Erythroblast (primary cell): ENCODE measurements at regions not wholly inside any gene's neighbourhood (a gene's known extent, or its start where the extent isn't known, plus 50 kb on each side); places are given as distances from the start of the nearest gene placed in this dataset.

Source experiments
- DNase-seq, 2 experiments: peaks; one replicate each; lab custom pipeline; 2025; lab: John Stamatoyannopoulos, UW
- GATA1 ChIP-seq: IDR thresholded peaks from 2 replicates; pipeline ENCODE4 v1.6.1; 2011; ENCODE audit warnings: low read depth, mild to moderate bottlenecking, control low read depth, low read length, moderate library complexity
- POLR2A ChIP-seq: IDR thresholded peaks from 2 replicates; pipeline ENCODE4 v1.6.1; 2011; ENCODE audit warnings: mild to moderate bottlenecking, low read length

- DNase-seq: no peak
- no peak for TF ChIP-seq POLR2A
- TF ChIP-seq GATA1: no peak
These were observed 217.6 kb downstream of the TMEM167A start for GRCh38 chr5:82859451-82860140.

- TF ChIP-seq GATA1 (no peak), POLR2A (no peak)
- no peak for DNase-seq
These were observed 218.8 kb downstream of the TMEM167A start for GRCh38 chr5:82858151-82859025.

GRCh38 chr5:82855893-82856550 lies 221.2 kb downstream of the TMEM167A start:
- DNase-seq: no peak
- TF ChIP-seq GATA1 (no peak), POLR2A (no peak)

- peak; percentile 79 to 94 for DNase-seq
- TF ChIP-seq GATA1: no peak
- no peak for TF ChIP-seq POLR2A
These were observed 222.2 kb downstream of the TMEM167A start for GRCh38 chr5:82854956-82855355.

GRCh38 chr5:82851471-82851870 lies 225.7 kb downstream of the TMEM167A start:
- no peak for DNase-seq
- TF ChIP-seq POLR2A (no peak), GATA1 (no peak)

- TF ChIP-seq POLR2A: no peak
- DNase-seq: no peak
These were observed 226.8 kb downstream of the TMEM167A start for GRCh38 chr5:82850393-82850792.

- no peak for TF ChIP-seq GATA1
- no peak for TF ChIP-seq POLR2A
- DNase-seq: no peak
These were observed 227.3 kb downstream of the TMEM167A start for GRCh38 chr5:82849885-82850284.

GRCh38 chr5:82847562-82847961 lies 229.6 kb downstream of the TMEM167A start:
- TF ChIP-seq POLR2A (no peak), GATA1 (no peak)

GRCh38 chr5:82839881-82840280 lies 237.3 kb downstream of the TMEM167A start:
- TF ChIP-seq GATA1 (no peak), POLR2A (no peak)
- DNase-seq: no peak

More at GRCh38 chr5:82847562-82847961, 229.6 kb downstream of the TMEM167A start:
- peak; percentile 45 to 48 for DNase-seq

- no peak for TF ChIP-seq POLR2A
- TF ChIP-seq GATA1: no peak
- DNase-seq: no peak
These were observed 241.7 kb downstream of the TMEM167A start for GRCh38 chr5:82835488-82835887.

GRCh38 chr5:82834151-82834550 lies 243.0 kb downstream of the TMEM167A start:
- DNase-seq: no peak
- TF ChIP-seq GATA1: no peak

- no peak for DNase-seq
- TF ChIP-seq GATA1: no peak
- no peak for TF ChIP-seq POLR2A
These were observed 243.9 kb downstream of the TMEM167A start for GRCh38 chr5:82833277-82833676.

- no peak for TF ChIP-seq POLR2A
- no peak for TF ChIP-seq GATA1
- no peak for DNase-seq
These were observed 244.7 kb downstream of the TMEM167A start for GRCh38 chr5:82832445-82832844.

GRCh38 chr5:82828211-82828610 lies 249.0 kb downstream of the TMEM167A start:
- DNase-seq: no peak
- TF ChIP-seq GATA1 (no peak), POLR2A (no peak)
